SK-N-MC (cell line): ENCODE measurements at regions not wholly inside any gene's neighbourhood (a gene's known extent, or its start where the extent isn't known, plus 50 kb on each side); places are given as distances from the start of the nearest gene placed in this dataset.

Experiments used
- EZH2 ChIP-seq: fragments of 200-600 bp; sonication (generic); IDR thresholded peaks from one replicate; pipeline ENCODE4 v1.6.1; 2017; ENCODE audit warnings: antibody characterized with exemption
- FOXP2 ChIP-seq: optimal IDR thresholded peaks from 2 replicates; pipeline ENCODE3; 2011; ENCODE audit warnings: mild to moderate bottlenecking, moderate library complexity; ENCODE audit not compliant: insufficient read depth; ENCODE audit errors: extremely low read length, control extremely low read depth
- POLR2AphosphoS5 ChIP-seq: IDR thresholded peaks from 2 replicates; pipeline ENCODE4 v1.6.1; 2012; ENCODE audit warnings: mild to moderate bottlenecking, low read depth, low read length, borderline replicate concordance

GRCh38 chr3:6697285-6697684 lies 163.6 kb upstream of the GRM7 start:
- TF ChIP-seq POLR2AphosphoS5, result no peak
- TF ChIP-seq EZH2, result no peak
- TF ChIP-seq FOXP2, result no peak
